GM19397 (cell line): ENCODE measurements at regions not wholly inside any gene's neighbourhood (a gene's known extent, or its start where the extent isn't known, plus 50 kb on each side); places are given as distances from the start of the nearest gene placed in this dataset.
"Not testable (repeated sequence)": the region's sequence is repeated elsewhere in the genome, so short reads cannot be mapped to it uniquely, and the experiment has no call there.

Source experiments
- ATAC-seq: cut with Tn5 transposase; IDR thresholded peaks from one replicate; pipeline ENCODE4 v1.9.1; 2021; ENCODE audit warnings: mild to moderate bottlenecking, moderate library complexity; ENCODE audit not compliant: unreplicated experiment

- no peak for ATAC-seq
These were observed 417.1 kb downstream of the SOCS6 start for GRCh38 chr18:70705831-70706416.

- no peak for ATAC-seq
These were observed 411.7 kb downstream of the SOCS6 start for GRCh38 chr18:70700496-70700895.

DNA sequence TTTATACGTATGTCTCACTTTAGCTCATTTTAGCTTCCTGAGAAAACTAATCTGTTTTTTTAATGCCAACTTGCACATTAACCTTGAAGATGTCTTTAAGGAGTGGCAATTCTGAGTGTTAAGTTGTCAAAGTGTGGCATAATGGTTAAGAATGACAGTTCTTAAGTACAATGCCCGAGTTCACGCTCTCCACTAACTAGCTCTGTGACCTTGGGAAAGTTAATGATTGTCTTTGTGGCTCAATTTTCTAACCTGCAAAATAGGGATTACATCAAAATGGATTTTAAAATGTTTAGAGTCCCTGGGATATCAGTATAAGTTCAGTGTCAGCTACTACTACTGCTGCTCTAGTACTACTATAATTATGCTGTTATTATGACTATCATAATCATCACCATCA lies 409.7 kb downstream of the SOCS6 start:
- no peak for ATAC-seq

DNA sequence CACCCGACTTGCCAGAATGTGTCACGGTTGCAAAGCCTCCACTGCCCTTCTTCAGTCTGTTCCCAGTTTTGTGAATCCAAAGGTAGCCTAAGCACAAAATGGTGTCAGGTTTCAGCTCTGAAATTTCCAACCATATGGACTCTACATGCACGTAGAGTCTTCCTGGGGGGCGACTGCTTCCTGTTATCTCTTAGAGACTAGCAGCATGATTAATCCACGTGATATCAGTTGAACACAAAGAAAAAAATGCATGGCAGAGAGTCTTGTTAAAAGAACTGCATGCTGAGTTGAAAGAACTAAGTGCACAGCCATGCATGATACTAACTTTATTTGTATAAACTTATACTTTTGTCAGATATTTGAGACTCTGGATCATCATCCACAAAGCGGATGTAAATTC lies 404.4 kb downstream of the SOCS6 start:
- ATAC-seq: no peak

DNA sequence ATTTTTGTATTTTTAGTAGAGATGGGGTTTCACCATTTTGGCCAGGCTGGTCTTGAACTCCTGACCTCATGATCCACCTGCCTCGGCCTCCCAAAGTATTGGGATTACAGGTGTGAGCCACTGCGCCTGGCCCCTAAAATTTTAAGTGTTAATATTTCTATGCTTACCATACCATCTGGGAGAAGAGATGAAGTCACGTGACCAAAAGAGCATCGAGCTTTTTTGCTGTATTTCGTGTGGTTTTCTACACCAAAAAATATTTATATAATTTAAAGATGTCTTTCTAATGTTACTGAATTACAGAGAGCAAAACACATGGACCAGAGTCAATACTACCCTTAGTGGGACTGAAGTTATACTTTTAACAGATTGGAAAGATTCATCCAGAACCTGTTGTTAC lies 400.9 kb downstream of the SOCS6 start:
- ATAC-seq: not testable (repeated sequence)

DNA sequence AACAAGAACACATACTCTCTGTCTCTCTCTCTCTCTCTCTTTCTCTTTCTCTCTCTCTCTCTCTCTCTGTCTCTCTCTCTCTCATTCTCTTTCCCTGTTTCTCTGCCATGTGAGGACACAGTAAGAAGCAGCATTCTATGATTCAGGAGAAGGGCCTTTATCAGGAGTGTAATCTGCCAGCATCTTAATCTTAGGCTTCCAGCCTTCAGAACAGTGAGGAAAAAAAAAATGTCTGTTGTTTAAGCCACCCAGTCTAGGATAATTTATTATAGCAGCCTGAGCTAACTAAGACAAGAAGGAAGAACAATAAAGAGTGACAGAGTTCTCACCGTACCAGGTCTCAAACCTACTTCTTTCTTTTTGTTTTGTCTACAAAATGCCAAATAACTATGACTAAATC lies 399.4 kb downstream of the SOCS6 start:
- ATAC-seq: no peak

DNA sequence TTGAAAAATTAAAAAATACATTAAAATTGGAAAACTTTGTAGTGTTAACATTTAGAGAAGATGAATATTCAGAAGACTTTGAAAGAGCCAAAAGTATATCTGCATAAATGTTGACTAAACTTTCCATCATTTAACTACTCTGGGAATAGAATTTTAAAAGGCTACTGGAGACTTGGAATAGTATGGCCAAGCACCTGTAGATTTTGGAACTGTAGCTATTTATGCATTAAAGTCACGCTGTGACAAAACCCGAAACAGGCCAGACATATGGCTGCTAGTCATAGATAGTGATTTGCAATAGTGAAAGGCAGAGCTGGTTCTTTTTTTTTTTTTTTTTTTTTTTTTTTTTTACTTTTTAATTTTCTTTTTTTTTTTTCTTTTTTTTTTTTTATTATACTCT lies 396.0 kb downstream of the SOCS6 start:
- ATAC-seq: no peak

DNA sequence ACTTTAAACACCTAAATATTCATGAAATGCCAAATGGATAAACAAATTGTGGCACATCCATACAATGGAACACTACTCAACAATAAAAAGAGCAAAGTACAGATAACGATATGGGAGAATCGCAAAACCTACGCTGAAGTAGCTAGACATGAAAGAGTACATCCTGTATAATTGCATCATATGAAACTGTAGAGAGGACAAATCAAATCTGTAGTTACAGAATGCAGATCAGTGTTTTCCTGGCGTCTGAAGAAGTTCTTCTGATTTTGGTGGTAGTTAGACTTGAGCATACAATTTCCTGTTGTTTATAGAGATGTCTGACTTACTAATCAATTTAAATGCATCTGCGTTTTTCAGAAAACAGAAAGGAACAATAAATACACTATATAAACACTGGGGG lies 394.4 kb downstream of the SOCS6 start:
- ATAC-seq: no peak

- no peak for ATAC-seq
These were observed 386.1 kb downstream of the SOCS6 start for GRCh38 chr18:70674896-70675295.

DNA sequence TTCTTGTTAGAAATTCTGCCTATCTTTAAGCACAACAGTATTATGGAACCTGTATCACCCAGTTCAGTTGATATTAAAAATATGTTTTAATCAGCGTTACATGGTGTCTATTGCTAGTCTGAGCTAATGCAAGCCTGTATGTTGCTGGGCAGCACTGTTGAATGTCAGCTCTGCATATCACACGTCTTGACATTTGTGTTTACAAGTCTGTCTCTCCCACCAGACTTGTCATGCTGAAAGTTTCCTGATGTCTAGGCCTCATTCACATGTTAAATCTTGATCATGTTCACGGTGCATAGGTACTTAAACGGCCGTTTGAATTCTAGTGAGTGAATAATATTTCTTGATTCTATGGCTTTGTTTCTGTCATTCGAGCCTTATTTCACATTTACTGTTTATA lies 385.0 kb downstream of the SOCS6 start:
- ATAC-seq: no peak

DNA sequence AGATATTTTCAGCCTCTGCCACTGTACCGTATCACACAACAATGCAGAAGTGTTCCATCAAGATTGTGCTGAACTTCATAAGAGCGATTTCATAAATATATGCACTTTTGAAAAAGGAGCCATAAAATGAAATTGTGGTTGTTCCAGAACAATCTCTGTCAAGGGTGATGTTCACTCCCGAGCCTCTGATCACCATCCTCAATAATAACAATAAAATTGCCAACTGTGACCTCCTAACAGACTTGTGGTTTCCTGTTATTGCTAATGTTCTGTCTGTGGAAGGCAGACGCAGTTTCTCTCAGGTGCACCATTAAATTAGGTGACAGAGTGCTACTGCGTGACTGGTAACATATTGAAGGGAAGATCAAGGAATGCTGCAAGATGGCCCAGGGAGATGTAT lies 383.7 kb downstream of the SOCS6 start:
- no peak for ATAC-seq

DNA sequence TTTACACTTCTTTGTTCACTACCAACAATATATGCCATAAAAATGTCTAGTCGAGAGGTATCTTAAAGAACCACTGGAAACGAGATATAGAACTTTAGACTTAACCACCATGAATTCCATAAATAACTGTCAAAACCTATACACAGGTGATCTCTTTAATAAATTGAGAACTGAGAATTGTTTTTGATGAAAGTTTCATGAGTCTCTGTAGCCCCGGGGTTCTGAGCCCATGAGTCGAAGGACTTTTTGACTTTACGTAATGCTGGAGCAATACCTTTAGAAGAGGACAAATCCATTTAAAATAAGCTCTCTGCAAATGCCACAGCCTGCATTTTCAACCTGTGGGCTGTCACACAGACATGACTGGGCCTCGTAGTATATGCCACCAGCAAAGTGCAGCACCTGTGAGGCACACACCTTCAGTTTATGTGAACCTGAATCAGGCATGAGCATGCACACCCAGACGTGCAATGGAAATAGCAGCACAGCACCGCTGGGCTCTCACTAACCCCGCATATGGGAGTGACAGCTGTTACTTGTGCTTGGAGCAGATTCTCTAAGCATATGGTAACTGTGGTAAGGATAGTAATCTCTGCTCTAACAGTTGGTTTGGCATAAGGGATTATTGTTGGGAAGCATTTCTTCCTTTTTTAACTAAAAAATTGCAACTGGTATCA lies 383.2 kb downstream of the SOCS6 start:
- no peak for ATAC-seq

GRCh38 chr18:70666936-70667335 lies 378.1 kb downstream of the SOCS6 start:
- ATAC-seq: no peak

GRCh38 chr18:70663141-70663540 lies 374.3 kb downstream of the SOCS6 start:
- ATAC-seq: no peak

DNA sequence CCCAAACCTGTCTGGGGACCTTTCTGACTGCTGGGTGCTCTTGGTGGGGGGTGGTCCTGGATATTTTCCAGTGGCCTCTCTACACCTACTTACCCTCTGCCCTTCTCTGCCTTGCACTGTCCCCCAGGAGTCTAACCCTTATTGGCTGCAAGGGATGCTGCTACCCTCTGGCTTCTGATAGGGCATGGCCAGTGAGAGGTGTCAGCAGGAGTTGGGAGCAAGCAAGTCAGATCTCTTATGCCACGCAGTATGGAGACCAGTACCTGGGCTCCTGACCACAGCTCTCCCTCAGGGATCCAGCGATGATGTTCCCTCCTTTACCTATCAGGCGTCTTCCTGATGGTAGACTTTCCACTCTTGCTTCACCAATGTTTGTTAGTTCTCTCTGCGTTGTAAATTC lies 373.7 kb downstream of the SOCS6 start:
- ATAC-seq: no peak

- ATAC-seq: no peak
These were observed 370.4 kb downstream of the SOCS6 start for GRCh38 chr18:70659036-70659925.

DNA sequence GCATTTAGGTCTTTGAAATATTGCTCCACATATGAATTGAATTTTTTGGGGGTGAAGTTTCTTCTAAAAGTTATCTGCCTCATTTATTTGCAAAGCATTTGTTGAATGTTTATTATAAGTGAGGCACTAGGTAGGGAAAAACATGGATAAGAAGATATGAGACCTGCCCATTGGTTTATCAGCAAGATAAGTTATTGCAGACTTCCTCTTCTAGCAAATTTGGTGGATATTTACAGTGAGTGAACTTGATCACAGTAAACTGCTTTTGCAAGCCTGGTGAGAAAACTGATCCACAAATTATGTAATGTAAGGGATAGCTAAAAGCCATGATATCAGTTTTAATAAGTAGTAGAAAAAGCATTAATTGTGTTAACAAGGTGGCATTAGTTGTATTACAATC lies 364.8 kb downstream of the SOCS6 start:
- ATAC-seq: no peak

GRCh38 chr18:70650878-70651277 lies 362.0 kb downstream of the SOCS6 start:
- ATAC-seq: no peak

DNA sequence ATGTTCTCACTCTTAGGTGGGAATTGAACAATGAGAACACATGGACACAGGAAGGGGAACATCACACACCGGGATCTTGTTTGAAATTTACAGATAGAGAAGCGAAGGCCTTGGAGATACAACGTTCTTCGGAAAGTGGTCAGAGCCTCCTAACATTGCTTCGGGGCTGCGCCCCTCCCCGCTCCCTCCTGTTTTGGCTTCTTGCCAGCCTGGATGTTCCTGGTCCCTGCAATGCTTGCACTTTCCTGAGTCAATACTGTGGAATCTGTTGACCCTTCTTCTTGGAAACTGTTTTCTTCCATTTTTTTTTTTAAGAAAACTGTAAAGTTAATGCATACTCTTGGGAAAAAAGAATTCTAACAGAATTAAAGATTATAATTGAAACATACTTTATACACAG lies 360.8 kb downstream of the SOCS6 start:
- no peak for ATAC-seq

GRCh38 chr18:70645971-70646370 lies 357.1 kb downstream of the SOCS6 start:
- ATAC-seq: no peak

GRCh38 chr18:70643812-70644211 lies 355.0 kb downstream of the SOCS6 start:
- no peak for ATAC-seq

DNA sequence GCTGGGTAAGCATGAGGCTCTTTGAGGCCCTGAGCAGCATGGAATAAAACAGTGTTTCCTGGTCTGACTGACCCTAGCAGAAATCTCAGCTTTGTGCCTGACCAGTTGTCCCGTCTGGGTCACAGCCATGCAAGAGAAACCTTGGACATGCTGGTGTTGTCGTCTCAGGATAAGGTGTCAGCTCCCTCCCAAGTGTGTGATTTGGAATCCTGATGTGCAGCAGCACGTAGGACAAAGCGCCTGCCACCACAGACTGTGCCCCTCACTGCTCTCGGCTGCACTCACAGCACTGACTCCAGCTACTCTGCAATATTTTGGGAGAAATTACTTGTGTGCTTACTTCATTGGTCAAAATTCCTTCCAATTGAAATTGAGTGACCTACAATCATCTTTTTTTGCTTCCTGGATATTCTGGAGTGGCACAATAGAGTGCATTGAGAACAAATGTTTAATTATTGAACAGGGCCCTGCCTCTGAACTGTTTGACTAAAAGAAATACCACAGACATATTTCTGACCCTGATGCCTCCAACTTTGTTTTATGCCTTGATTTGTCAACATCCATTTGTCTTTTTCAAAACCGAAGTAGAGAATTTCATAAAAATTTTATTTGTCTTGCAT lies 352.4 kb downstream of the SOCS6 start:
- ATAC-seq: no peak
